ENCODE measurements at regions not wholly inside any gene's neighbourhood (a gene's known extent, or its start where the extent isn't known, plus 50 kb on each side); places are given as distances from the start of the nearest gene placed in this dataset.

DNA sequence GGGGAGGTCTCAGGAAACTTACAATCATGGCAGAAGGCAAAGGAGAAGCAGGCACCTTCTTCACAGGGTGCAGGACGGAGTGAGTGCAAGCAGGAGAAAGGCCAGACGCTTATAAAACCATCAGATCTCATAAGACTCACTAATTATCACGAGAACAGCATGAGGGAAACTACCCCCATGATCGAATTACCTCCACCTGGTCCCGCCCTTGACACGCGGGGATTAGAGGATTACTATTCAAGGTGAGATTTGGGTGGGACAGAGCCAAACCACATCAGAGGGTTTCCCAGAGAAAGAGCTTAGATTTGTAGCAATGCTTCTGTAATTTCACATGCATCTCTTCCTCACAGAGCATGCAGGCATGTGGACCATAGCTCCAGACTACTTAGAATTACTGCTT, 615.7 kb upstream of the UBE2E2 start:
- Mint-ChIP-seq H3K9me3 (no peaks in the 10 kb centered on the region), H3K4me1 (ENCODE audit: unreplicated experiment) (peaks cover 7% of the 10 kb centered on the region), H3K27me3 (peaks cover 6% of the 10 kb centered on the region), H3K4me3 (no peak overlapping the region), H3K36me3 (no peaks in the 10 kb centered on the region), H3K27ac (no peak overlapping the region)
- DNase-seq (ENCODE audit: extremely low spot score, unreplicated experiment): no peak
- TF ChIP-seq, protein P1, sequence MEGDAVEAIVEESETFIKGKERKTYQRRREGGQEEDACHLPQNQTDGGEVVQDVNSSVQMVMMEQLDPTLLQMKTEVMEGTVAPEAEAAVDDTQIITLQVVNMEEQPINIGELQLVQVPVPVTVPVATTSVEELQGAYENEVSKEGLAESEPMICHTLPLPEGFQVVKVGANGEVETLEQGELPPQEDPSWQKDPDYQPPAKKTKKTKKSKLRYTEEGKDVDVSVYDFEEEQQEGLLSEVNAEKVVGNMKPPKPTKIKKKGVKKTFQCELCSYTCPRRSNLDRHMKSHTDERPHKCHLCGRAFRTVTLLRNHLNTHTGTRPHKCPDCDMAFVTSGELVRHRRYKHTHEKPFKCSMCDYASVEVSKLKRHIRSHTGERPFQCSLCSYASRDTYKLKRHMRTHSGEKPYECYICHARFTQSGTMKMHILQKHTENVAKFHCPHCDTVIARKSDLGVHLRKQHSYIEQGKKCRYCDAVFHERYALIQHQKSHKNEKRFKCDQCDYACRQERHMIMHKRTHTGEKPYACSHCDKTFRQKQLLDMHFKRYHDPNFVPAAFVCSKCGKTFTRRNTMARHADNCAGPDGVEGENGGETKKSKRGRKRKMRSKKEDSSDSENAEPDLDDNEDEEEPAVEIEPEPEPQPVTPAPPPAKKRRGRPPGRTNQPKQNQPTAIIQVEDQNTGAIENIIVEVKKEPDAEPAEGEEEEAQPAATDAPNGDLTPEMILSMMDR (conservative IDR thresholded peaks at IDR 0.05): no peak

DNA sequence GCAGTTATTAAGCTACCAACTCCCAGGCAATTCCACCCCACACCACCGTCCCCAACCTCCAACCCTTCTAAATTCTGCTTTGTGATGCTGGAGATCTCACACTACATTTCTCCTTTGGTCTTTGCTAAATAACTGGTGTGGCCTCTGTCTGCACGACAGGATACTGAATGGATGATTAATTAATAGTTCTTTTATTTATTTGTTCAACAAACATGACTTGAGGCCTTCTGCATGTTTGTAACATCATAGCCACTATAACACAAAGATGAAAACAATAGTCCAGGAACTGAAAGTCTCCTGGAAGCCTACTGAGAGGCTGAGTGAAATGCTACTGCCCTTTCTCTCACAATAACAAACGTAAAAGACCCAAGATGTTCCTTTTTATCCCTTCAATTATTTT, 609.5 kb upstream of the UBE2E2 start:
- DNase-seq (ENCODE audit: extremely low spot score, unreplicated experiment): no peak
- Mint-ChIP-seq H3K4me1 (ENCODE audit: unreplicated experiment) (peaks cover 5% of the 10 kb centered on the region), H3K9me3 (peaks cover 7% of the 10 kb centered on the region), H3K4me3 (no peak overlapping the region), H3K27me3 (peaks cover 6% of the 10 kb centered on the region), H3K27ac (no peak overlapping the region), H3K36me3 (no peaks in the 10 kb centered on the region)
- TF ChIP-seq, protein P1 (conservative IDR thresholded peaks at IDR 0.05): no peak

DNA sequence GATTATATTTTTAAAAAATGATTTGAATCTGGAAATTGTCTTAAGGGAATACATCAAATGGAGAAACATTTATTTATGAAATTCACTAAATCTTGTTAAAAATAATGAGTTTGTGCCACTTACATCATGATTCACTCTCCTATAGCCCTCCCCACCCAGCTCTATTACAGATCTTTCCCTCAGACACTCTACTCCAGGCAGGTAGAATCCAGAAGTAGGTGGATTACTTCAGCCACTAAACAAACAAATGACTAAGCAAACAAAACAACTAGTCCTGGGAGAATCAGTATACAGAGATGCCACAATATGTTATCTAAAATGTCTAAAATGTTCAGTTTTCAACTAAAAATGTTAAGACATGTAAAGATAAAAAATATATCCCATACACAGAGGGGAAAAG, 608.1 kb upstream of the UBE2E2 start:
- no peak for DNase-seq (ENCODE audit: extremely low spot score, unreplicated experiment)
- Mint-ChIP-seq H3K4me3 (no peak overlapping the region), H3K4me1 (ENCODE audit: unreplicated experiment) (peaks cover 5% of the 10 kb centered on the region), H3K27ac (no peak overlapping the region), H3K36me3 (no peaks in the 10 kb centered on the region), H3K27me3 (no peaks in the 10 kb centered on the region), H3K9me3 (peaks cover 7% of the 10 kb centered on the region)
- TF ChIP-seq, protein P1 (conservative IDR thresholded peaks at IDR 0.05): no peak

DNA sequence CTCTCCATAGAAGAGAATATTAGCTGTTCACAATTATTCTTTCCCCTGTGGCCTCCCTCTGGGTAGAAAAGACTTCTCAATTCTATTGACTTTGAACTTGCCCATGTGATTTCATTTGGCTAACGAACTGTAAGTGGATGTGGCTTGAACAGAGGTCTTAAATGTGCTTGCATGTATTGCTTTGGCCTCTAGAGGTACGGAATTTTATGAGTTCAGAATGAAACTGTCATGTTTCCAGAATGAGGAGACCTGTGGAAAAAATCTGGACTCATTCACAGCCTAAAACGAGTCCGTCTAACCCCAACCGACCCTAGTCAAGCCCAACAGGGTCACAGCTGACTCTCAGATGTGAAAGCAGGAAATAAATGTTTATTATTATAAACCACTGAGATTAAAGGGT, 596.7 kb upstream of the UBE2E2 start:
- no peak overlapping the region for H3K4me3 Mint-ChIP-seq
- no peaks in the 10 kb centered on the region for H3K9me3 Mint-ChIP-seq
- no peaks in the 10 kb centered on the region for H3K4me1 Mint-ChIP-seq (ENCODE audit: unreplicated experiment)
- DNase-seq (ENCODE audit: extremely low spot score, unreplicated experiment): no peak
- no peaks in the 10 kb centered on the region for H3K27me3 Mint-ChIP-seq
- no peaks in the 10 kb centered on the region for H3K36me3 Mint-ChIP-seq
- H3K27ac Mint-ChIP-seq: no peak overlapping the region
- TF ChIP-seq, protein P1 (conservative IDR thresholded peaks at IDR 0.05): no peak

DNA sequence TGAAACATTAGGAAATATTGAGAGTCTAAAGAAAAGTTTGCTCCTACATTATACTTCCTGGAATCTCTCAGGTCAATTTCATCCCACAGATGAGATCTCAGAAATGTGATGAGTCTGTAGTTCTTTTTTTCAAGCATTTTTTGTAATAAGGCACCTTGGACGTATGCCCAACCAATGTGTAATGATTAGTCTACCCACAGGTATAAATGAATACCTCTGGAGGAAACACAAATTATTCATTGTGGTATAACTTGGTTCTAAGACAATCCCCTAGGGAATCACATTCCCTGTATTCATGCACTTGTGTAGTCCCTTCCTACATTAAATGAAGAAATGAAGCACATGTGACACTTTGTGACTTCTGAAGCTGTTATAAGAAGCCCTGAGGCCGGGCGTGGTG, 596.2 kb upstream of the UBE2E2 start:
- TF ChIP-seq, protein P1 (conservative IDR thresholded peaks at IDR 0.05): no peak
- no peak for DNase-seq (ENCODE audit: extremely low spot score, unreplicated experiment)
- H3K4me1 Mint-ChIP-seq (ENCODE audit: unreplicated experiment): no peaks in the 10 kb centered on the region
- no peaks in the 10 kb centered on the region for H3K27me3 Mint-ChIP-seq
- H3K27ac Mint-ChIP-seq: no peak overlapping the region
- H3K36me3 Mint-ChIP-seq: no peaks in the 10 kb centered on the region
- no peaks in the 10 kb centered on the region for H3K9me3 Mint-ChIP-seq
- H3K4me3 Mint-ChIP-seq: no peak overlapping the region

DNA sequence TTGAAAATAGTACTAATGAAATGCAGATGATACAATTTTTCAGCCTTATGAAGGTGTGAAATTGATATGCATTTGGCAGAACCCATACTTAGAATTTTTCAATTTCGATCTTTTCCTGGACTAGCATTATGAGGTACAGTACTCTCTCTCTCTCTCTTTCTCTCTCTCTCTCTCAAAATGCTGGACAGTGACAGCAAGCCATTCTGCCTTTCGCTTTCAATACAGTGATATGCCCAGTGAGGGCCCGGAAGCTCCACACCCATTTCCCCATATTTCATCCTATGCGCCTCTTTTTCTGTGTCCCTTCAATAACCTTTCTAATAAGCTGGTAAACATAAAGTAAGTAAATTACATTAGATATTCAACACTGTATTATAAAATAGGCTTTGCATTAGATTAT, 595.0 kb upstream of the UBE2E2 start:
- Mint-ChIP-seq H3K9me3 (no peaks in the 10 kb centered on the region), H3K27me3 (no peaks in the 10 kb centered on the region), H3K36me3 (no peaks in the 10 kb centered on the region), H3K4me3 (no peak overlapping the region), H3K27ac (no peak overlapping the region), H3K4me1 (ENCODE audit: unreplicated experiment) (no peaks in the 10 kb centered on the region)
- DNase-seq (ENCODE audit: extremely low spot score, unreplicated experiment): no peak
- TF ChIP-seq, protein P1 (conservative IDR thresholded peaks at IDR 0.05): no peak
